Motor neuron (in vitro differentiated cells): ENCODE measurements at regions not wholly inside any gene's neighbourhood (a gene's known extent, or its start where the extent isn't known, plus 50 kb on each side); places are given as distances from the start of the nearest gene placed in this dataset.
"Not testable (repeated sequence)": the region's sequence is repeated elsewhere in the genome, so short reads cannot be mapped to it uniquely, and the experiment has no call there.

Experiments
- ATAC-seq, 8 experiments: fragments of 200-7000 bp; cut with Tn5 transposase; replicated peaks in 6 of 8; 2 replicates each; pipeline ENCODE4 v1.8.0; 2021; ENCODE audit warnings: mild to moderate bottlenecking in 8 of 8, moderate library complexity in 8 of 8
- H3K27ac ChIP-seq, 2 donors: fragments of 250-450 bp; sonication (Bioruptor Pico); 2 replicates each; pipeline ENCODE4 v1.9.0; 2021; ENCODE audit warnings: antibody characterized with exemption in 2 of 2, mild to moderate bottlenecking in 2 of 2, moderate library complexity in 1 of 2
- H3K4me1 ChIP-seq, 2 donors: fragments of 250-450 bp; sonication (Bioruptor Pico); replicated peaks in 1 of 2; 2 replicates each; pipeline ENCODE4 v1.6.1; 2021; ENCODE audit warnings: antibody characterized with exemption in 2 of 2, mild to moderate bottlenecking in 2 of 2, moderate library complexity in 1 of 2
- H3K4me3 ChIP-seq, 5 donors: fragments of 250-450 bp; sonication (Bioruptor Pico); 2 replicates each; pipeline ENCODE4 v1.9.0; 2021; ENCODE audit warnings: antibody characterized with exemption in 5 of 5, mild to moderate bottlenecking in 5 of 5, moderate library complexity in 4 of 5
- WGBS, 10 experiments: fragments of 450-650 bp; shearing (Covaris generic); methylation state at CpG; one replicate each; pipeline ENCODE4 v1.0.0; 2022; 5-methylcytosine and 5-hydroxymethylcytosine counted together
- in situ Hi-C, 9 experiments: fragments of 400-800 bp; cut with MboI; loops; one replicate each; pipeline ENCODE4 v1.15.0; 2021; ENCODE audit warnings: low sequenced_read_pairs in 9 of 9, low pct_unique_long_range_greater_than_20kb in 2 of 9; ENCODE audit not compliant: unreplicated experiment in 9 of 9

DNA sequence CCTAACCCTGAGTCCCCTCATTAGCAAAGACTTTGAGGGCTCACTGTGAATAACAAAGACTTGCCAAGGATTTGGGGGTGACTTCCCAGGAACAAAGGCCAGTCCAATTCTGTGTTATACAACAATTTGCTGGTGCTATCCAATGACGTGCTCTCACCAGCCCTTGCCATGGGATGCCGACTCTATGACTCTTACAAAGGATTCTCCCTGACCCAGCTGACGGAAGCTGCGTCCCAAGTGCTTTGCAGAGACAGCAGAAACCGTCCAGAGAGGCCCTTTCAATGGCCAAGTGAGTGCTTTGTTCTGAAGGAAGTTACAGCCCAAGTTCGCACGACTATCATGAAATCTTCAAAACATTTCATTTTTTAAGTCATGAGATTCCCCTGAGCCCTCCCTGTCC is 345.3 kb upstream of the TNRC6C start:
- 10 to 87% (median 59%) methylated on average over 2 to 6 of the region's 7 CpGs; no CpG with 5 or more reads in 2 of the 10 experiments for WGBS, 10 experiments
- H3K4me1 ChIP-seq, result peaks cover 26 to 28% of the 10 kb centered on the region in 2 donors
- no peak overlapping the region for H3K4me3 ChIP-seq
- no peak overlapping the region for H3K27ac ChIP-seq
- ATAC-seq, result no peak
- in situ Hi-C loops, result no loop called here

DNA sequence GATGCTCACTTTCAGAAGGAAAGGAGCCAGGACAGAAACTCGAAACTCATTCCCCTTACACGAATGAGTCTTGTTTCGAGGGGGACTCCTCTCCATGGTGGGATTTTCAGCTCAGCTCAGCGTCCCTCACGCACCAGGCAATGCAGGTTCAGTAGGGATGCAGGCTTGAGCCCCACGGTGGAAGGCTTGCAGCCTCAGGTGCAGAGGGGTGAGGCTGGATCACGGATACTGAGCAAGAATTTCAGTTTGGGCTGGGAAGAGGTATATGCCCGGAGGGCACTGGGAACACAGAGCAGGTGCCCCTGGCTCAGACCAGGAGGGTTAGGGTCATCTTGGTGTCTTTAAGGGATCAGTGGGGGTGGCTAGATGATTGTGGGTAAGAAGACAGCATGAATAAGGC is 344.9 kb upstream of the TNRC6C start:
- Histone ChIP-seq H3K4me1 (peaks cover 24 to 25% of the 10 kb centered on the region in 2 donors), H3K4me3 (no peak overlapping the region), H3K27ac (no peak overlapping the region)
- in situ Hi-C loops, result no loop called here
- ATAC-seq, result no peak
- 81 to 96% (median 92%) methylated on average over 4 to 6 of the region's 8 CpGs; no CpG with 5 or more reads in 6 of the 10 experiments for WGBS, 10 experiments

DNA sequence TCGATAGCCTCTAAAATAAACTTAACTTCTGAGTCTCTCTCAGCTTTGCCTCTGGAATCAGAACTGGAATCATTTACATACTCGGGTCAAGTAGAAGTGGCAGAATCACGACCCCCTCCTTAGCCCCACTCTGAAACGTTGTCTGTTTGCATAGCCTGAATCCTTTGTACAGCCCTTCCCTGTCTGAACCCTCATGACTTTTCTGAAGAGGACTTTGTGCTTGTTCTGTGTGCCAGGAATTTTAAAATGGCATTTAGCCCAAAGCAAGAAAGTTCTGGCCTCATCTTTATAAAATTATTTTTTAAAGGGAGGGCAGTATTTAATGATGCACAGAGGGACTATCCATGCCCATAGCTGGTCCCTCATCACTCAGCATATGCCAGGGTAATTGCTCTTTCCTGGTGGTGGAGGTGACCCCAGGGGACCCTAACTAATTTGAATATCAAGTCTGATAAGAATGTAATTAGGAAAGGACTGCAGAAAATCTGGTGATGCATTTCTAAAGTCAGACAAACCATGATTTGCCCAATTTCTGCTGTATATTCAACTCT is 342.7 kb upstream of the TNRC6C start:
- 0 to 72% (median 50%) methylated on average over 1 to 4 of the region's 4 CpGs; no CpG with 5 or more reads in 3 of the 10 experiments for WGBS, 10 experiments
- Histone ChIP-seq H3K4me1 (peaks cover 8 to 13% of the 10 kb centered on the region in 2 donors), H3K4me3 (no peak overlapping the region), H3K27ac (no peak overlapping the region)
- ATAC-seq, result no peak
- in situ Hi-C loops, result no loop called here

DNA sequence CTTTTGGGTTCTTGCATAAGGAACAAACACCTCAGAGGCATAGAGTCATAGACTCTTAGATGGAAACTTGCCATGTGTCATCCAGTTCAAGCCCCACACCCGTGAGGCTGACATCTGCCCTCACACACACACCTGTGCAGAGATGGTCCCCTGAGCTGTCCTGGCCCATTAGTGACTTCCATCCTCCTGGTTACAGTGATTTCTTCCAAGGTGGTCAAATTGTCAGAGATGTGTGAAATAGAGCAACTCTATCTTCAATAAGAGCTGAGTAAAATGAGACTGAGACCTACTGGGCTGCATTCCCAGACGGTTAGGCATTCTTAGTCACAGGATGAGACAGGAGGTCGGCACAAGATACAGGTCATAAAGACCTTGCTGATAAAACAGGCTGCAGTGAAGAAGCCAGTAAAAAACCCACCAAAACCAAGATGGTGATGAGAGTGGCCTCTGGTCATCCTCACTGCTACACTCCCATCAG is 342.2 kb upstream of the TNRC6C start:
- Histone ChIP-seq H3K4me3 (no peak overlapping the region), H3K27ac (no peak overlapping the region), H3K4me1 (peaks cover 3 to 11% of the 10 kb centered on the region in 2 donors)
- in situ Hi-C loops, result no loop called here
- 0 to 100% (median 63%) methylated on average over 1 to 3 of the region's 3 CpGs; no CpG with 5 or more reads in 6 of the 10 experiments for WGBS, 10 experiments
- no peak for ATAC-seq

DNA sequence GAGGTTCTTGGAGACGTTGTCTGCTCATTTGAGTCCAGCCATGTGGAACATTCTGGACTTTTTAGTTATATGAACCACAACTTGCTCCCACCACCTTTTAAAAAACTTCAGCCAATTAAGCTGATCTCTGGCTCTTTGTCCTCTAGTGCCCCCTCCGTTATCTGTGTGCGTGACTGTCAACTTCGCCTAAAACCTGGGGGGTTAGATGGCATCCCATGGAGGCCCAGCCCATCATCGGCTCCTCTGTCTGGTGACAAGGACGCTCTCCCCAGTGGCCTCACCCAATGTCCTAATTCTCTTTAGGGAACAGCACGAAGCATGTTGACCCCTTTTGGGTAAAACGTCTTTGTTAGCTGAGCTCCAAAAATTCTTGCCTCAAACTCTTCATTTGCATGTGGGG is 341.0 kb upstream of the TNRC6C start:
- H3K27ac ChIP-seq, result no peak overlapping the region
- no peak overlapping the region for H3K4me3 ChIP-seq
- no peak for ATAC-seq
- in situ Hi-C loops, result no loop called here
- H3K4me1 ChIP-seq, result peaks cover 3 to 10% of the 10 kb centered on the region in 2 donors
- WGBS, 10 experiments, result 50 to 88% (median 71%) methylated on average over 1 to 8 of the region's 8 CpGs; no CpG with 5 or more reads in 3 of the 10 experiments

DNA sequence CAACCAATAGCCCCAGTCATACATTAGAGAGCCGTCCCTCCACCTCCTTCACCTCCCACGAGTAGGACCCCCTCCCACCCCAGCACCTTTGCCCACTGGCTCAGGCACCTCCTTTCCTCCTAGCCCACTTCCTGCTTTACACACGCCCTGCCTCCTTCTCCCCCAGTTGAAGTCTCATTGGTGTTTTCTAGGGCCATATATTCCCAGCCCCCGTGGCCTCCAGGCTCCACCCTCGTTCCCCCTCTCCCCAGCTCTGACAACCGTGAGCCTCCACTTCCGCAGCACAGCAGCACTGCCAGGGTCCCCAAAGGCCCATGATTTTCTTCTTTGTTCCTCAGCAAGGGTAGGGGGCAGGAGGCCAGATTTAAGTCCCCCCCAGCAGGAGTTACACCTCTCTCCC is 340.3 kb upstream of the TNRC6C start:
- Histone ChIP-seq H3K4me1 (peaks cover 3 to 7% of the 10 kb centered on the region in 2 donors), H3K4me3 (no peak overlapping the region), H3K27ac (no peak overlapping the region)
- 60 to 93% (median 73%) methylated on average over 1 to 3 of the region's 7 CpGs; no CpG with 5 or more reads in 7 of the 10 experiments for WGBS, 10 experiments
- in situ Hi-C loops, result no loop called here
- no peak for ATAC-seq

DNA sequence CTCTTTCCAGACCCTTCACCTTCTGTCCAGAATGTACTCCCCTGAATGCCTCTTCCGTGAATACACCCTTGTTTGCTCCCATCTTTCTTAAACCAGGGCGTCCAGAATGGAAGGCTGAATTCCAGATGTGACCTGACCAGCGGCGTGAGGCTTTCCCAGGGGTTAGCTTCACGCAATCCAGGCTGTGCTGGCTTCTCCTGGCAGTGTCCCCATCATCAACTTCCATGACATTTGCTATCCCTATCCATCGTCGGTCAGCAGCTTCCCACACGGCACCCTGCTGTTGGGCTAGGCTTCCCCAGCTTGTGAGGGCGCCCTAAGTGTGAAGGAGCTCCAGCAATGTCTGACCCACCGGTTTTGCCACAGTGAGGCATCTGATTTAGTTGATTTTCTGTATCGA is 339.8 kb upstream of the TNRC6C start:
- 0 to 92% (median 71%) methylated on average over 1 to 2 of the region's 11 CpGs; no CpG with 5 or more reads in 4 of the 10 experiments for WGBS, 10 experiments
- in situ Hi-C loops, result no loop called here
- ATAC-seq, result no peak

DNA sequence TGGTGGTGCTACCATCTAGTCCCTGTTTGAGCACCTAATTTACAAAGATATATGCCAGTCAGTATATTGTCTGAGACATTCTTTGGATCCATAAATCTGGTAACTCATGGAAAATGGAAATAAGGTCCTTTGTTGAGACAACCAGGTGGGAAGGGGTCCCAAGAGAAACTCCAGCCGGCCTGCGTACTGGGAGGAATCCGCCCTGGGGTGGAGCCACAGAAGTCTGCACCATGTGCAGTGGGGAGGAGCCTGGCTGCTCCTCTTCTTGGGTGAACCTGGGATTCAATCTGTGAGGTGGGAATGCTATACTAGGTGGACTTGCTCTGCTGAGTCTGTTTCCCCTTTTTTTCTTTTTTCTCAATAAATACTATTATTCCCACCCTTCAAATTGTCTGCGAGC is 339.2 kb upstream of the TNRC6C start:
- WGBS, 10 experiments, result 73 to 100% (median 100%) methylated on average over 1 to 4 of the region's 4 CpGs; no CpG with 5 or more reads in 1 of the 10 experiments
- H3K4me3 ChIP-seq, result no peak overlapping the region
- H3K27ac ChIP-seq, result no peak overlapping the region
- in situ Hi-C loops, result no loop called here
- H3K4me1 ChIP-seq, result peaks cover 3 to 7% of the 10 kb centered on the region in 2 donors
- no peak for ATAC-seq

More for the DNA sequence above, 339.8 kb upstream of the TNRC6C start:
- Histone ChIP-seq H3K4me3 (no peak overlapping the region), H3K4me1 (peaks cover 3 to 7% of the 10 kb centered on the region in 2 donors), H3K27ac (no peak overlapping the region)

DNA sequence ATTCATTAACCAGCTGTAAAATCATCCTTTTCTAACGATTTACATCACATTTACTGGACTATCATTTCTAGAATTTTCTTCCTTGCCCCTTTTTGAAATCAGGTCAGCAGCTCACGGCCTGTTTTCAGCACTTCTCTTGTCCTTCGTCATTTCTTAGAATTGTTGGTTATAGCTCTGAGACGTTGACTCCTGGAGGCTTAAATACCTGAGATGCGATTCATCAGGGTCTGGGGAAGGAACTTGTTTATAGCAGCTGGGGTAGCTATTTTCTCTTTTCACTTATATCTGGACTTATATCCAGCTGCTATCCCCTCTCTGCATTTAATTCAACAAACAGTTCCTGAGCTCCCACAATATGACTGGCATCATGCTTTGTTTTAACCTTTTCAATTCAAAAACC is 338.7 kb upstream of the TNRC6C start:
- Histone ChIP-seq H3K27ac (no peak overlapping the region), H3K4me1 (peaks cover 3 to 7% of the 10 kb centered on the region in 2 donors), H3K4me3 (no peak overlapping the region)
- no peak for ATAC-seq
- 30 to 100% (median 79%) methylated on average over 1 to 5 of the region's 5 CpGs; no CpG with 5 or more reads in 1 of the 10 experiments for WGBS, 10 experiments
- in situ Hi-C loops, result no loop called here

DNA sequence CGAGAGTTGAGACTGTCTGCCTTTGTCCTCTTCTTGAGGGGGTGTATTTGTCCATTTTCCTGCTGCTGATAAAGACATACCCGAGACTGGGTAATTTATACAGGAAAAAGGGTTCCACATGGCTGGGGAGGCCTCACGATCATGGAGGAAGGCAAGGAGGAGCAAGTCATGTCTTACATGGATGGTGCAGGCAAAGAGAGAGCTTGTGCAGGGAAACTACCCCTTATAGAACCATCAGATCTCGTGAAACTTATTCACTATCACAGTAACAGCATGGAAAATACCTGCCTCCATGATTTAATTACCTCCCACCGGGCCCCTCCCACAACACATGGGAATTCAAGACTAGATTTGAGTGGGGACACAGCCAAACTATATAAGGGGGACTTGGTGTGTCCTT is 338.2 kb upstream of the TNRC6C start:
- peaks cover 3 to 7% of the 10 kb centered on the region in 2 donors for H3K4me1 ChIP-seq
- WGBS, 10 experiments, result 37 to 100% (median 72%) methylated on average over 1 to 4 of the region's 5 CpGs; no CpG with 5 or more reads in 2 of the 10 experiments
- ATAC-seq, result no peak
- no peak overlapping the region for H3K4me3 ChIP-seq
- no peak overlapping the region for H3K27ac ChIP-seq
- in situ Hi-C loops, result no loop called here

DNA sequence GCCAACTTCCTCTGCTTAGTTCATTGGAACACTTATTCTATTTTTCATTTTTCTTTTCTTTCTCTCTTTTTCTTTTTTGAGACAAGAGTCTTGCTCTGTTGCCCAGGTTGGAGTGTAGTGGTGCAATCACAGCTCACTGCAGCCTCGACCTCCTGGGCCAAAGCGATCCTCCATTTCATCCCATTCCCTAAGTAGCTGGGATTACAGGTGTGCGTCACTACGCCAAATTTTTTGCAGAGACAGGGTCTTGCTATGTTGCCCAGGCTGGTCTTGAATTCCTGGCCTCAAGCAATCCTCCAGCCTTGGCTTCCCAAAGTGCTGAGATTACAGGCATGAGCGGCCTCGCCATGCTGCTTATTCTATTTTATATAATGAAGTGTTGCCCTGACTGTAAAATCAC is 336.4 kb upstream of the TNRC6C start:
- H3K4me1 ChIP-seq, H3K27ac ChIP-seq, in situ Hi-C loops, H3K4me3 ChIP-seq, ATAC-seq: not testable (repeated sequence)
- WGBS, 10 experiments, result 60 to 96% (median 75%) methylated on average over 1 to 6 of the region's 6 CpGs; no CpG with 5 or more reads in 1 of the 10 experiments

DNA sequence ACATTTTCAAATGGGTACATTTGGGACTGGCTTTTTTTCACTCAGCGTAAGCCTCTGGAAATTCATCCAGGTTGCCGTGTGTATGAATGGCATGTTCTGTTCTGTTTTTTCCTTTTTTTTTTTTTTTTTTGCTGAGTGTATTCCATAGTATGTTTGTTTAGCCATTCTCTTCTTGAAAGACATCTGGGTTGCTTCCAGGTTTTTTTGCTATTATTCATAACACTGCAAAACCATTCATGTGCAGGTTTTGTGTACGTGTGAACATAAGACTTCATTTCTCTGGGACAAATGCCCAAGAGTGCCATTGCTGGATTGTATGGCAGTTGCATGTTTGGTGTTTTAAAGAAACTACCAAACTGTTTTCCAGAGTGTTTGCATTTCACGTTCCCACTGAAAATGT is 335.9 kb upstream of the TNRC6C start:
- in situ Hi-C loops, result no loop called here
- ATAC-seq, result no peak
- Histone ChIP-seq H3K4me3 (no peak overlapping the region), H3K4me1 (no peaks in the 10 kb centered on the region), H3K27ac (no peak overlapping the region)
- 50 to 100% (median 86%) methylated on average over 1 to 4 of the region's 4 CpGs for WGBS, 10 experiments

DNA sequence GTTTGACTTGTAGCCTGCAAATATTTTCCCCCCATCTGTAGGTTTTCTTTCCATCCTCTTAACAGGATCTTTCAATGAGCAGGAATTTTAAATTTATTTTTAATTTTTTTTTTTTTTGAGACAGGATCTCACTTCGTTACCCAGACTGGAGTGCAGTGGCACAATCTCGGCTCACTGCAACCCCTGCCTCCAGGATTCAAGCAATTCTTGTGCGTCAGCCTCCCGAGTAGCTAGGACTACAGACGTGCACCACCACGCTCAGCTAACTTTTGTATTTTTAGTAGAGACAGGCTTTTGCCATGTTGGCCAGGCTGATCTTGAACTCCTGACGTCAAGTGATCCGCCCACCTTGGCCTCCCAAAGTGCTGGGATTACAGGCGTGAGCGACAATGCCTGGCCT is 335.2 kb upstream of the TNRC6C start:
- WGBS, 10 experiments, result 38 to 98% (median 89%) methylated on average over 2 to 9 of the region's 10 CpGs
- in situ Hi-C loops, H3K4me3 ChIP-seq, H3K27ac ChIP-seq, H3K4me1 ChIP-seq, ATAC-seq: not testable (repeated sequence)

DNA sequence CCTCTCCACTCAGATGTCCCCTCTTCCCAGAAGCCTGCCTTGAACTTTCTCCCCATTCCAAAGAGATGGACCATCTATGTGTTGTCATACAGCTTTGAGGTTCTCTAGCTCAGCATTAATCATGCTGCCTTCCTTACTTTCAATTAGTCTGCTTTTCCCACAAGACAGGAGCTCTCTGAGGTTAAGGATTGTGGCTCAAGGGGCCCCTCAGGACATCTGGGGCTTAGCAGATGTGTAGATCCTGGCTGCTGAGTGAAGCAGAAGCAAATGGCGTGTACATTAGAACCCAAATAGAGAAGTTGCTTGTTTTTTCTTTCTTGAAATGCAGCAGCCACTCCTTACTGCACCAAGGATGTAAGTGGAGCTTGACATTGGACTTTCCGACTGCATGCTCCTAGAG is 330.5 kb upstream of the TNRC6C start:
- no peak for ATAC-seq
- WGBS, 10 experiments, result 41 to 93% (median 85%) methylated on average over 1 to 2 of the region's 2 CpGs; no CpG with 5 or more reads in 3 of the 10 experiments
- in situ Hi-C loops, result no loop called here

More for the DNA sequence above, 330.5 kb upstream of the TNRC6C start:
- no peak overlapping the region for H3K27ac ChIP-seq
- H3K4me3 ChIP-seq, result no peak overlapping the region
- H3K4me1 ChIP-seq, result no peaks in the 10 kb centered on the region
